ENCODE measurements at regions not wholly inside any gene's neighbourhood (a gene's known extent, or its start where the extent isn't known, plus 50 kb on each side); places are given as distances from the start of the nearest gene placed in this dataset.

DNA sequence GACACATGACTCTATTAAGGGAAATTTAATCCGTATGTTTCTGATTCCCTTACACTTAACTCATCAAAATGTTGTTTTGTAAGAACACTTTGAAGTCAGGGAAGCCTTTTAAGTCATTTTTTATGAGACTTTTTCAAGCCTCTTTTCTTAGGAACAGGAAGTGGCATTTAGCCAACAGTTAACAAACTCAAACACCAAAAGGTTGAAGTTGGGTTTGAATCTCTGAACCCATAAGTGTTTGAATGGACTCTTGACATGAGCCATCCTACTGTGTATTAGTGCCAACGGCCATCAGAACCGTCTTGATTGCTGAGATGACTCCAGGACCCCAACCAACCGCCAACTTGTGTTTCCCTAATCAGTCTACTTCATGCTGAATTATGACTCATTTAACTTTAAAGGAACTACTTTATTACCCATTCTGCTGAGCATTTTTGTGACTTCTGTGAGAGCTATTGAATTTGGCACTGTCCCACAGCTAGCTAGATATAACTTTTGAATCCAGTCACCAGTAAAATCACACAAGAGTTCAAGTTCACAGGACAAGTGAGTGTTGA is 209.1 kb upstream of the FAT1 start:
- CTCF ChIA-PET = no interaction called here
- no peak for DNase-seq
- no peaks in the 10 kb centered on the region for H3K27me3 ChIP-seq (replicated peaks in 2 of 5; ENCODE audit: control insufficient read depth in 4 of 5, insufficient read depth in 5 of 5, low read length in 4 of 5)
- 74% methylated on average over 3 of the region's 4 CpGs for WGBS (ENCODE audit: insufficient coverage)
- no peaks in the 10 kb centered on the region for H3K36me3 ChIP-seq (ENCODE audit: control insufficient read depth in 4 of 4, insufficient read depth in 4 of 4, low read length in 3 of 4)
- H3K4me1 ChIP-seq (ENCODE audit: control extremely low read depth in 1 of 4, control insufficient read depth in 4 of 4, insufficient read depth in 4 of 4, low read length in 3 of 4) = no peaks in the 10 kb centered on the region
- H3K4me3 ChIP-seq (ENCODE audit: control insufficient read depth in 1 of 7, extremely low read depth in 1 of 7, insufficient read depth in 4 of 7, low read depth in 2 of 7, low read length in 6 of 7) = no peak overlapping the region
- POLR2A ChIA-PET = no interaction called here
- no peak overlapping the region for H3K27ac ChIP-seq (ENCODE audit: insufficient read depth in 1 of 2, low read depth in 1 of 2, low read length in 2 of 2, poor library complexity in 1 of 2, severe bottlenecking in 2 of 2)
- no peaks in the 10 kb centered on the region for H3K9me3 ChIP-seq (ENCODE audit: control extremely low read depth in 1 of 5, control insufficient read depth in 4 of 5, insufficient read depth in 2 of 5, low read depth in 1 of 5, low read length in 4 of 5)

DNA sequence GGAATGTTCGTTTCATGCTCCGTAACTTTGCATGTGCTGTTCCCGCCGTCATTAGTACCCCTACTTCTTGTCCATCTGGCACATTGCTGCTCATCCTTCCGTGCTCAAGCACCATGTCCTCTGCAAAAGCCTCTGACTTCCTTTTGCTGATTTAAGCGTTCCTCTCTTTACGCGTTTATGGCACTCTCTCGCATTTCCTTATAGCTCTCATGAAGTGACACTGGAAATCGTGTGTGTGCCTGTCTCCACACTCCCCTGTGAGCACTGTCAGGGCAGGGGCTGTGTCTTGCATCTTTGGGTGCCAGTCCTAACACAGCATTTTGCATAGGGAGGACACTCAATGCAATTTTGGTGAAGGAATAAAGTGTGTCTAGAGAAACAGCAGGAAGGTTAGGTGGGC is 210.6 kb upstream of the FAT1 start:
- WGBS (ENCODE audit: insufficient coverage) = 60% methylated on average over 10 of the region's 10 CpGs
- POLR2A ChIA-PET = no interaction called here
- no peaks in the 10 kb centered on the region for H3K27me3 ChIP-seq (replicated peaks in 2 of 5; ENCODE audit: control insufficient read depth in 4 of 5, insufficient read depth in 5 of 5, low read length in 4 of 5)

DNA sequence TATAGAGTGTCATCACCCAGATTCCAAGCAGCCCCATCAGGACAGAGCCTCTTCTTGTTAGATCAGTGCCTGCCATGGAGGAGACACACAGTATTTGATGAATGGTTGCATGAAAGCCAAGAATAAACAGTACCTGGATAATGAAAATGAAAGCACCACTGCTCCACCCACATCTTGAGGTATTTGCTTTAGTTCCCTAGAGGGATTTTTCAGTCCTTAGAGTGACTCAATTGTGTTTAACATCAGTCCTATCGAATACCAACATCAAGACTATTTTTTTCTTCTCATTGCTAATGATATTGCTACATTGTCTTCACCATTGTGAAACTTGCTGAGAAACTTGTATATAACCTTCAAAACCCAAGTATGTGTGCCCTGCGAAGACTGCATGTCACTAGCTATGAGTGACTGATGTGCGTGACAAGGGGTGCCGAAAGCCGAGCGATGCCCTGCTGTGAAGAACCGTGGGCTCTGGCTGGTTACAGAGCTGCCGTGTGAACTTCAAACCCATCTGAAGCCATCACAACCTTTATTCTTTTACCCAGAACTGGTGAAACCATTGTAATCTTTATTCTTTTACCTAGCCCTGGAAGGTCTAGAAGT is 211.3 kb upstream of the FAT1 start:
- ChIA-PET CTCF (interaction anchor here (0.6 kb wide), 1 partner anchor 17 kb away, joined by 3 read pairs; no protein-coding TSS in a partner anchor), POLR2A (no interaction called here)
- Histone ChIP-seq H3K4me1 (ENCODE audit: control extremely low read depth in 1 of 4, control insufficient read depth in 4 of 4, insufficient read depth in 4 of 4, low read length in 3 of 4) (no peaks in the 10 kb centered on the region), H3K27me3 (replicated peaks in 2 of 5; ENCODE audit: control insufficient read depth in 4 of 5, insufficient read depth in 5 of 5, low read length in 4 of 5) (no peaks in the 10 kb centered on the region), H3K9me3 (ENCODE audit: control extremely low read depth in 1 of 5, control insufficient read depth in 4 of 5, insufficient read depth in 2 of 5, low read depth in 1 of 5, low read length in 4 of 5) (no peaks in the 10 kb centered on the region), H3K27ac (ENCODE audit: insufficient read depth in 1 of 2, low read depth in 1 of 2, low read length in 2 of 2, poor library complexity in 1 of 2, severe bottlenecking in 2 of 2) (no peak overlapping the region), H3K36me3 (ENCODE audit: control insufficient read depth in 4 of 4, insufficient read depth in 4 of 4, low read length in 3 of 4) (no peaks in the 10 kb centered on the region), H3K4me3 (ENCODE audit: control insufficient read depth in 1 of 7, extremely low read depth in 1 of 7, insufficient read depth in 4 of 7, low read depth in 2 of 7, low read length in 6 of 7) (no peak overlapping the region)
- DNase-seq = no peak
- WGBS (ENCODE audit: insufficient coverage) = 90% methylated on average over 8 of the region's 8 CpGs

More for the DNA sequence above, 210.6 kb upstream of the FAT1 start:
- Histone ChIP-seq H3K27ac (ENCODE audit: insufficient read depth in 1 of 2, low read depth in 1 of 2, low read length in 2 of 2, poor library complexity in 1 of 2, severe bottlenecking in 2 of 2) (no peak overlapping the region), H3K36me3 (ENCODE audit: control insufficient read depth in 4 of 4, insufficient read depth in 4 of 4, low read length in 3 of 4) (no peaks in the 10 kb centered on the region), H3K4me1 (ENCODE audit: control extremely low read depth in 1 of 4, control insufficient read depth in 4 of 4, insufficient read depth in 4 of 4, low read length in 3 of 4) (no peaks in the 10 kb centered on the region), H3K9me3 (ENCODE audit: control extremely low read depth in 1 of 5, control insufficient read depth in 4 of 5, insufficient read depth in 2 of 5, low read depth in 1 of 5, low read length in 4 of 5) (no peaks in the 10 kb centered on the region), H3K4me3 (ENCODE audit: control insufficient read depth in 1 of 7, extremely low read depth in 1 of 7, insufficient read depth in 4 of 7, low read depth in 2 of 7, low read length in 6 of 7) (no peak overlapping the region)
- CTCF ChIA-PET = no interaction called here
- DNase-seq = no peak

DNA sequence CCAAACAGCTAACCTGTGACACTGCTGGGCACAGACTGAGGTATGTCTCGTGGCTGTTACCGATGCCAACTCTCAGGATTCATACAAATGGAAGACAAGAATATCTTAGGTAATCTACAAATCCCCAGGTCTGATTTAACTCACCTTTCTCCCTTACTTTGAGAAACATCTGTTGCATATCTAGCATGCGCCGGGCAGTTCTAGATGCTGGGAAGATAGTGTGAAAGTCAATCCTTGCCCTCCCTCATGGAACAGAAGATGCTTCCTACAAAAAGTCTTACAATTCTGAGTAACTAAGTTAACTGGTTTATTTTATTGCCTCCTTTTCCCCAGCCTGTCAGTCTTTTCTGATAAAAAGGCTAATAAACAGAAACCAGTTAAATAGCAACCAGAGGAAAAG is 212.2 kb upstream of the FAT1 start:
- WGBS (ENCODE audit: insufficient coverage) = 98% methylated on average over 4 of the region's 4 CpGs
- Histone ChIP-seq H3K9me3 (ENCODE audit: control extremely low read depth in 1 of 5, control insufficient read depth in 4 of 5, insufficient read depth in 2 of 5, low read depth in 1 of 5, low read length in 4 of 5) (no peaks in the 10 kb centered on the region), H3K27me3 (replicated peaks in 2 of 5; ENCODE audit: control insufficient read depth in 4 of 5, insufficient read depth in 5 of 5, low read length in 4 of 5) (no peaks in the 10 kb centered on the region), H3K4me1 (ENCODE audit: control extremely low read depth in 1 of 4, control insufficient read depth in 4 of 4, insufficient read depth in 4 of 4, low read length in 3 of 4) (no peaks in the 10 kb centered on the region), H3K27ac (ENCODE audit: insufficient read depth in 1 of 2, low read depth in 1 of 2, low read length in 2 of 2, poor library complexity in 1 of 2, severe bottlenecking in 2 of 2) (no peak overlapping the region), H3K36me3 (ENCODE audit: control insufficient read depth in 4 of 4, insufficient read depth in 4 of 4, low read length in 3 of 4) (no peaks in the 10 kb centered on the region), H3K4me3 (ENCODE audit: control insufficient read depth in 1 of 7, extremely low read depth in 1 of 7, insufficient read depth in 4 of 7, low read depth in 2 of 7, low read length in 6 of 7) (no peak overlapping the region)
- DNase-seq = no peak
- CTCF ChIA-PET = no interaction called here
- POLR2A ChIA-PET = no interaction called here

DNA sequence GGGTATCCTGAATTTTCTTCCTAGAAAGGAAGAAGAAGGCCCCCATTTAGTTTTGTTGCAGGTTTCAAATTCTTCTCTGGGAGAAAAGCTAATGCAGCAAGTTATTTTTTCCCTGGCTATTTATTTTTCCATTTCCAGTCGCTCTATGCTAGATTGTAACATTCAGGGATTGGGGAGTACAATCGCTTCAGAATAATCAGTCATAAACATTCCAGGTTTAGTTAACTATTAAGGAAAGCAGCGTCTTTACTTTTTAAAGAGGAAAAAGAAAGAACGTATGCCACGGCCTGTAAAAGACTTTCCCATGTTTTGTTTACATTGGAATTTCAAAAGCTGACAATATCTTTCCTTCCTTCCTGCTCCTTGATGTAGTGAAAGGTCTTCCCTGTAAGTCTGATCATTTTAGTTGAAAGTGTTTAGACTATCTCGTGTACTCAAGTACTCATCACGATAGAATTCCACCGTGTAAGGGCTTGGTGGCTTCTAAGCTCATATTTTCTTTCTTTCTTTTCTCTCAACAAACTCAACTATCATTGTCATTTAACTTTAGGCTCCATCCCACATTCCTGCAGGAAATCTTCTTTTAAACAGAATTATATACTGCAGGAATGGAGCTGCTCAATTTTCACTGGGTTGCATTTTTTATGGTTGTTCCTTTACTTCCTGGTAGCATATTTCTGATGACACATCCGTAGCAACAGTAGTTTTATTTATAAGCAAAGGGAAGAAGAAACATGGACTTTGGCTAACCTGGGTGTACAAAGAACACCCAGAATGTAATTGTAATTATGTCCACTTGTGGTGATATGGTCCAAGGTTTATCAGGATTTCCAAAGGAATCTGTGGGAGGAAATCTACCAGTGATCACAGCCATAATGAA is 213.1 kb upstream of the FAT1 start:
- DNase-seq = no peak
- H3K9me3 ChIP-seq (ENCODE audit: control extremely low read depth in 1 of 5, control insufficient read depth in 4 of 5, insufficient read depth in 2 of 5, low read depth in 1 of 5, low read length in 4 of 5) = no peaks in the 10 kb centered on the region
- H3K4me3 ChIP-seq (ENCODE audit: control insufficient read depth in 1 of 7, extremely low read depth in 1 of 7, insufficient read depth in 4 of 7, low read depth in 2 of 7, low read length in 6 of 7) = no peak overlapping the region
- H3K4me1 ChIP-seq (ENCODE audit: control extremely low read depth in 1 of 4, control insufficient read depth in 4 of 4, insufficient read depth in 4 of 4, low read length in 3 of 4) = no peaks in the 10 kb centered on the region
- no peak overlapping the region for H3K27ac ChIP-seq (ENCODE audit: insufficient read depth in 1 of 2, low read depth in 1 of 2, low read length in 2 of 2, poor library complexity in 1 of 2, severe bottlenecking in 2 of 2)
- H3K27me3 ChIP-seq (replicated peaks in 2 of 5; ENCODE audit: control insufficient read depth in 4 of 5, insufficient read depth in 5 of 5, low read length in 4 of 5) = no peaks in the 10 kb centered on the region
- ChIA-PET POLR2A (no interaction called here), CTCF (no interaction called here)
- no peaks in the 10 kb centered on the region for H3K36me3 ChIP-seq (ENCODE audit: control insufficient read depth in 4 of 4, insufficient read depth in 4 of 4, low read length in 3 of 4)
- 79% methylated on average over 5 of the region's 9 CpGs for WGBS (ENCODE audit: insufficient coverage)

DNA sequence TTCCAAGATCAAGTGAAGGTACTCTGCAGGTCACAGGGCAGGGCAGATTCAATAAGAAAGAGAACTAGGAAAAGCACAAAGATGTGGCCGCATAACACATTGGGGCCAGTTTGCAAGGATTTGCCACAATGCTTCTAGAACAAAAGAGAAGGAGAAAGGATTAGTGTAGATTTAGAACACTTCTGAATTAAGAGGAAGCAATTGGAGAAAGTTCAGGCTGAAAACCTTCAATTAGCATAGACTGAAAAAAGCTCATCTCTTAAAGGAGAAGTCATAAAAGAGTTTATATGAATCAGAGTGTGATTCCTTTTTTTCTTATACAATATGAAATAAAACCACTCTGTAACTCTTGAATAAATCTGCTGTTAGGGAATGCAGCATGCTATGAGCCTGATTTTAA is 215.6 kb upstream of the FAT1 start:
- DNase-seq = no peak
- ChIA-PET CTCF (no interaction called here), POLR2A (no interaction called here)
- WGBS (ENCODE audit: insufficient coverage) = 82% methylated on average over 1 of the region's 1 CpG
- Histone ChIP-seq H3K27ac (ENCODE audit: insufficient read depth in 1 of 2, low read depth in 1 of 2, low read length in 2 of 2, poor library complexity in 1 of 2, severe bottlenecking in 2 of 2) (no peak overlapping the region), H3K27me3 (replicated peaks in 2 of 5; ENCODE audit: control insufficient read depth in 4 of 5, insufficient read depth in 5 of 5, low read length in 4 of 5) (no peaks in the 10 kb centered on the region), H3K9me3 (ENCODE audit: control extremely low read depth in 1 of 5, control insufficient read depth in 4 of 5, insufficient read depth in 2 of 5, low read depth in 1 of 5, low read length in 4 of 5) (no peaks in the 10 kb centered on the region), H3K4me3 (ENCODE audit: control insufficient read depth in 1 of 7, extremely low read depth in 1 of 7, insufficient read depth in 4 of 7, low read depth in 2 of 7, low read length in 6 of 7) (no peak overlapping the region), H3K36me3 (ENCODE audit: control insufficient read depth in 4 of 4, insufficient read depth in 4 of 4, low read length in 3 of 4) (no peaks in the 10 kb centered on the region), H3K4me1 (ENCODE audit: control extremely low read depth in 1 of 4, control insufficient read depth in 4 of 4, insufficient read depth in 4 of 4, low read length in 3 of 4) (no peaks in the 10 kb centered on the region)

DNA sequence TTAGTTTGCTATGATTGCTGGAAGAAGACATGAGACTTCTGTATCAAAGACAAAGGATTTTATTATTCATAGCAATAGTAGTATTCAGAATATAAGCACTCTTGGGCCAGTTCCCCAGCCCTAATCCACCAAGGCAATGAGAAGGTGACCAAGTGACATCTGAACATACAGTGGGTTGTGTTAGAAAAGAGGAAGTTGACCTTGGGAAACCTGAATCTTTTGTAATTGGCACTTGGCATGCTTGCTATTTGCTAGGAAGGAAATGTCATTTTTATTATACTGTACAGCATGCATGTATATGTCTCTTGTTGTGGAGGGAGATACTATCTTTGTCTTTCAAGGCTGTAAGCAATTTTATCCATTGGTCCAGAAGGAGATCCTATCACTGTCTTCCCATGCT is 216.1 kb upstream of the FAT1 start:
- no peaks in the 10 kb centered on the region for H3K4me1 ChIP-seq (ENCODE audit: control extremely low read depth in 1 of 4, control insufficient read depth in 4 of 4, insufficient read depth in 4 of 4, low read length in 3 of 4)
- POLR2A ChIA-PET = no interaction called here
- no peaks in the 10 kb centered on the region for H3K9me3 ChIP-seq (ENCODE audit: control extremely low read depth in 1 of 5, control insufficient read depth in 4 of 5, insufficient read depth in 2 of 5, low read depth in 1 of 5, low read length in 4 of 5)
- DNase-seq = peak in 2 of 3 donors; percentile 1 to 5
- no peaks in the 10 kb centered on the region for H3K27me3 ChIP-seq (replicated peaks in 2 of 5; ENCODE audit: control insufficient read depth in 4 of 5, insufficient read depth in 5 of 5, low read length in 4 of 5)
- CTCF ChIA-PET = no interaction called here
- H3K4me3 ChIP-seq (ENCODE audit: control insufficient read depth in 1 of 7, extremely low read depth in 1 of 7, insufficient read depth in 4 of 7, low read depth in 2 of 7, low read length in 6 of 7) = no peak overlapping the region
- H3K27ac ChIP-seq (ENCODE audit: insufficient read depth in 1 of 2, low read depth in 1 of 2, low read length in 2 of 2, poor library complexity in 1 of 2, severe bottlenecking in 2 of 2) = no peak overlapping the region
- H3K36me3 ChIP-seq (ENCODE audit: control insufficient read depth in 4 of 4, insufficient read depth in 4 of 4, low read length in 3 of 4) = no peaks in the 10 kb centered on the region
